OCI-LY1 (cell line): ENCODE measurements at regions not wholly inside any gene's neighbourhood (a gene's known extent, or its start where the extent isn't known, plus 50 kb on each side); places are given as distances from the start of the nearest gene placed in this dataset.

ENCODE experiments used
- H2AFZ ChIP-seq: fragments of 200-600 bp; sonication (generic), shearing (Covaris generic); 2 replicates; pipeline ENCODE4 v1.6.0; 2014; ENCODE audit warnings: antibody characterized with exemption, mild to moderate bottlenecking, low read length
- H3F3A ChIP-seq: fragments of 200-600 bp; sonication (generic), shearing (Covaris generic); 2 replicates; pipeline ENCODE4 v1.6.0; 2014; ENCODE audit warnings: mild to moderate bottlenecking, antibody characterized with exemption, low read length, moderate library complexity; ENCODE audit not compliant: insufficient read depth
- H3K27ac ChIP-seq: fragments of 200-600 bp; sonication (generic); 2 replicates; pipeline ENCODE4 v1.5.1; 2014; ENCODE audit warnings: low read length, mixed run types, mild to moderate bottlenecking, low read depth; ENCODE audit not compliant: poor library complexity, severe bottlenecking
- H3K27me3 ChIP-seq: fragments of 200-600 bp; sonication (generic); 2 replicates; pipeline ENCODE4 v1.6.0; 2014; ENCODE audit warnings: antibody characterized with exemption, mild to moderate bottlenecking, low read length, moderate library complexity; ENCODE audit not compliant: insufficient read depth
- H3K36me3 ChIP-seq: fragments of 200-600 bp; sonication (generic); 2 replicates; pipeline ENCODE4 v1.6.1; 2014; ENCODE audit warnings: mild to moderate bottlenecking, antibody characterized with exemption, low read length, moderate library complexity, mixed read lengths; ENCODE audit not compliant: insufficient read depth
- H3K4me1 ChIP-seq: fragments of 200-600 bp; sonication (generic); 2 replicates; pipeline ENCODE4 v1.5.1; 2014; ENCODE audit warnings: mild to moderate bottlenecking, low read length, moderate library complexity; ENCODE audit not compliant: insufficient read depth, severe bottlenecking
- H3K4me2 ChIP-seq: fragments of 200-600 bp; sonication (generic), shearing (Covaris generic); 2 replicates; pipeline ENCODE4 v1.6.1; 2014; ENCODE audit warnings: low read length
- H3K4me3 ChIP-seq: fragments of 200-600 bp; sonication (generic); 2 replicates; pipeline ENCODE4 v1.5.1; 2014; ENCODE audit warnings: low read length, low read depth, mild to moderate bottlenecking, mixed read lengths; ENCODE audit not compliant: poor library complexity, severe bottlenecking
- H3K79me2 ChIP-seq: fragments of 200-600 bp; shearing (Covaris generic); 2 replicates; pipeline ENCODE4 v1.6.1; 2016; ENCODE audit warnings: mixed run types, low read length, mixed read lengths; ENCODE audit not compliant: insufficient read depth
- H3K9ac ChIP-seq: fragments of 200-600 bp; sonication (generic), shearing (Covaris generic); 2 replicates; pipeline ENCODE4 v1.6.1; 2014; ENCODE audit warnings: mild to moderate bottlenecking, low read length, mixed read lengths
- H3K9me2 ChIP-seq: fragments of 200-600 bp; sonication (generic), shearing (Covaris generic); 2 replicates; pipeline ENCODE4 v1.6.1; 2014; ENCODE audit warnings: low read depth, mild to moderate bottlenecking, low read length, mixed read lengths
- H3K9me3 ChIP-seq: fragments of 200-600 bp; shearing (Covaris generic); 2 replicates; pipeline ENCODE4 v1.6.1; 2014; ENCODE audit warnings: low read length, mixed read lengths
- H4K20me1 ChIP-seq: fragments of 200-600 bp; sonication (generic), shearing (Covaris generic); 2 replicates; pipeline ENCODE4 v1.6.0; 2016; ENCODE audit warnings: mild to moderate bottlenecking, low read length; ENCODE audit not compliant: insufficient read depth
- EZH2 ChIP-seq: fragments of 200-600 bp; sonication (generic), shearing (Covaris generic); IDR thresholded peaks from 2 replicates; pipeline ENCODE4 v1.8.0; 2017; ENCODE audit warnings: borderline replicate concordance, mixed run types, mild to moderate bottlenecking, antibody characterized with exemption, low read length, moderate library complexity, mixed read lengths
- TF ChIP-seq, protein P1 (sequence below): fragments of 200-600 bp; sonication (generic), shearing (Covaris generic); IDR thresholded peaks from 2 replicates; pipeline ENCODE4 v1.5.1; 2017; ENCODE audit warnings: mild to moderate bottlenecking, antibody characterized with exemption, low read length, moderate library complexity, mixed read lengths

DNA sequence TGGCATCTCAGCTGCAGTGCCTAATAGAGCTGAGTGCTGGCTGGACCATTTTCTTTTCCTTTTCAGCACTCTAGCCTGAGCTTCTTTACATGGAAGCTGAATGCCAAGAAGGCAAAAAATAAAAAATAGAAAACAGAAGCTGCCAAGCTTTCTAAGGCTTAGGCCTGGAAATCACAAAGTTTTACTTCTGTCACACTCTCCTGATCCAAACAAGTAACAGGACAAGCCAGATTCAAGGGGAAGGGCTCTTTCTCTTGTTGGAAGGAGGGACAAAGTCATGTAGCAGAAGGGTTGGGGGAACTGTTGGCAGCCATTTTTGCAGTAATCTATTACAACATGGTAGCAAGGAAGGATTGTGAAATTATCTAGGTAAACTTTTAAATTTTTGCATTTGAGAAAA, 131.8 kb downstream of the MSL3 start:
- H3K4me2 ChIP-seq, result no peak overlapping the region
- no peaks in the 10 kb centered on the region for H3K9me3 ChIP-seq
- no peaks in the 10 kb centered on the region for H3K9me2 ChIP-seq
- H3F3A ChIP-seq, result no peaks in the 10 kb centered on the region
- no peaks in the 10 kb centered on the region for H4K20me1 ChIP-seq
- H3K79me2 ChIP-seq, result no peaks in the 10 kb centered on the region
- H3K4me3 ChIP-seq, result no peak overlapping the region
- no peaks in the 10 kb centered on the region for H3K4me1 ChIP-seq
- H3K27me3 ChIP-seq, result no peaks in the 10 kb centered on the region
- H3K36me3 ChIP-seq, result no peaks in the 10 kb centered on the region
- TF ChIP-seq, protein P1, sequence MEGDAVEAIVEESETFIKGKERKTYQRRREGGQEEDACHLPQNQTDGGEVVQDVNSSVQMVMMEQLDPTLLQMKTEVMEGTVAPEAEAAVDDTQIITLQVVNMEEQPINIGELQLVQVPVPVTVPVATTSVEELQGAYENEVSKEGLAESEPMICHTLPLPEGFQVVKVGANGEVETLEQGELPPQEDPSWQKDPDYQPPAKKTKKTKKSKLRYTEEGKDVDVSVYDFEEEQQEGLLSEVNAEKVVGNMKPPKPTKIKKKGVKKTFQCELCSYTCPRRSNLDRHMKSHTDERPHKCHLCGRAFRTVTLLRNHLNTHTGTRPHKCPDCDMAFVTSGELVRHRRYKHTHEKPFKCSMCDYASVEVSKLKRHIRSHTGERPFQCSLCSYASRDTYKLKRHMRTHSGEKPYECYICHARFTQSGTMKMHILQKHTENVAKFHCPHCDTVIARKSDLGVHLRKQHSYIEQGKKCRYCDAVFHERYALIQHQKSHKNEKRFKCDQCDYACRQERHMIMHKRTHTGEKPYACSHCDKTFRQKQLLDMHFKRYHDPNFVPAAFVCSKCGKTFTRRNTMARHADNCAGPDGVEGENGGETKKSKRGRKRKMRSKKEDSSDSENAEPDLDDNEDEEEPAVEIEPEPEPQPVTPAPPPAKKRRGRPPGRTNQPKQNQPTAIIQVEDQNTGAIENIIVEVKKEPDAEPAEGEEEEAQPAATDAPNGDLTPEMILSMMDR, result no peak
- TF ChIP-seq EZH2, result no peak
- H3K9ac ChIP-seq, result no peak overlapping the region
- no peak overlapping the region for H3K27ac ChIP-seq
- H2AFZ ChIP-seq, result no peak overlapping the region

DNA sequence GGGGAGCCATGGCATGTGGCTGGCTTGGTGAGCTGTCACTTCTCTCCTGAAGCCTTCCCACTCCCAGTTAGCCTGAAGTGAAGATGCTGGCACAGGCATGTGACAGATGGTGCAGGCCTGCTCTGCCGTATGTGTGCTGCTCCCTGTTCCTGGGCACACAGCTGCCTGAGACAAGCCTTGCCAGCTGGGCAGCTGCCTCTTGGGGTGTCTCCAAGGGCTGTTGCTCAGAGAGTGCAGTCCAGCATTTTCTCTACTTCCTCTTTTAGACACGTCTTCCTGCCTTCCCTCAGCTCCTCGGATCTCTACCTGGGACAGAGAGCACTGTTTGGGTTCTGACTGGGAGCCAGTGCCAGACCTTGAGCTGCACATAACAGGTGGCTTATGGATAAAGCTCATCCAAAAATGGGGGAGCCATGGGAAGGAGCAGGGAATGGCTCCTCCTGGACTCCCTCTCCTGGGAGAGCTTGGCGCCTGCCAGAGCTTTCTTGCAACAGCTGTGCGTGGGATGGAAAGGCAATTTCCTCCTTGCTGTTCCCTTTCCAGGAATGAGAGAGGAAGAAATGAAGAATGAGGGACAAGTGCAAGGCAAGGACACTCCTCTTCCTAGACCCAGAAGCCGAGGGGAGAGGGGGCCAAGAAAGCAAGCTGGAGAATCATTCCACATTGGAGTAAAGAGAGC, 132.9 kb downstream of the MSL3 start:
- Histone ChIP-seq H3K36me3 (no peaks in the 10 kb centered on the region), H3K9ac (no peak overlapping the region), H4K20me1 (no peaks in the 10 kb centered on the region), H3K4me3 (no peak overlapping the region), H2AFZ (no peak overlapping the region), H3K9me3 (no peaks in the 10 kb centered on the region), H3K9me2 (no peaks in the 10 kb centered on the region), H3F3A (no peaks in the 10 kb centered on the region), H3K79me2 (no peaks in the 10 kb centered on the region), H3K27ac (no peak overlapping the region), H3K4me2 (no peak overlapping the region), H3K27me3 (no peaks in the 10 kb centered on the region), H3K4me1 (no peaks in the 10 kb centered on the region)
- TF ChIP-seq, protein P1, result no peak
- TF ChIP-seq EZH2, result no peak

DNA sequence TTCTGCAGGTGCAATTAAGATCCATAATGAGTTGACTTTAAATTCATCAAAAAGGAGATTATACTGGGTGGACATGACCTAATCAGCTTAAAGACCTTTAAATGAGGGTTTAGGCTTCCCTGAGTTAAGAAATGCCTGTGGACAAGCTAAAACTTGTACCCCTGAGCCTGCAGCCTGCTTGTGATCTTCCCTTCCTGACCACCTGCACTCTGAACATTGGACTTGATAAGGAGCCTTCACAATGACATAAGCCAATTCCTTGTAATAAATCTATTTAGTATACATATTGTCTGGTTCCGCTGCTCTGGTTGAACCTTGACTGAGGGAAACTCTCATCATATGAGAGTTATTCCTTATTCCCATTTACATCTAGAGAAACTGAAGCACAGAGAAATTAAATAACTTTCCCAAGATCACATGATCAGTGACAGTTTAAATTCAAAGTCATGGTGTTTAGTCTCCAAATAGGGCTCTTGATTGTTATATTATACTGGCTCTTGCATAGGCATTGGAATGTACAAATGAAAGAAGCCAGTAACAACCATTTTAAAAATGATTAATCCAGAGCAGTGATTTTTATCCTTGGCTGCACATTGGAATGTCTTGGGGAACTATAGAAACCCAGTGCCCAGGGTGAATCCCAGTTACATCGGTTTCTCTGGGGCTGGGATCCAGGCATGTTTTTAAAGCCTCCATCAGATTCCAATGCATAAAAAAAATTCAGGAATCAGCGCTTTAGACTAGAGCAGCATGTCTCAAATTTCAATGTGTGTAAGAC, 136.1 kb downstream of the MSL3 start:
- Histone ChIP-seq H3F3A (no peaks in the 10 kb centered on the region), H3K36me3 (no peaks in the 10 kb centered on the region), H3K4me2 (no peak overlapping the region), H3K9me3 (no peaks in the 10 kb centered on the region), H3K4me3 (no peak overlapping the region), H3K4me1 (no peaks in the 10 kb centered on the region), H3K9me2 (no peaks in the 10 kb centered on the region), H4K20me1 (no peaks in the 10 kb centered on the region), H2AFZ (no peak overlapping the region), H3K27ac (no peak overlapping the region), H3K79me2 (no peaks in the 10 kb centered on the region), H3K27me3 (no peaks in the 10 kb centered on the region), H3K9ac (no peak overlapping the region)
- TF ChIP-seq, protein P1, result no peak
- TF ChIP-seq EZH2, result no peak
